ENCODE measurements at regions not wholly inside any gene's neighbourhood (a gene's known extent, or its start where the extent isn't known, plus 50 kb on each side); places are given as distances from the start of the nearest gene placed in this dataset.

DNA sequence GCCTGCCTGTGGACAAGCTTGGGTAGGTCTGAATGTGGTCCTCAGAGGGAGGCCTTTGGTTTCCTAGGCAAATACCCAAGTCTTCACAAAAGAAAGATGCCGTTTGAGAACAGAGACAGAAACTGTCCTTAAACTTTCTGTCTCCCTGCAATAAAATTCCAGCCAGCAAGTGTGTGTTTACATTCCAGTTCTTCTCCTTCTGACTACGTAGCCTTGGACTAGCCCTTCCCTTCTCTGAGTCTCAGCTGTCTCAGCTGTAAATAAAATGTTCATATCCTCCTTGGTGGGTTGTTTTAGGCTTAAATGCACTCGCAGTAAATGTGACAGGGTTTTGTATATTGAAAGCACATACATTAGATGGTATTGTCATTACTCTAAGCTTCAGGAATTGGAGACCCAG is 561.2 kb upstream of the MKI67 start:
- WGBS (ENCODE audit: low lambda C conversion rate, missing lambda C conversion rate) = 29% methylated on average over 3 of the region's 3 CpGs
- no peaks in the 10 kb centered on the region for H3K9me2 ChIP-seq (replicated peaks; ENCODE audit: insufficient read depth)
- peaks cover 10% of the 10 kb centered on the region for H3K27me3 ChIP-seq
- H3K4me2 ChIP-seq = no peak overlapping the region
- H3K27ac ChIP-seq = no peak overlapping the region
- H3K4me1 ChIP-seq (ENCODE audit: insufficient read depth) = peaks cover 7% of the 10 kb centered on the region
- no peaks in the 10 kb centered on the region for H3K36me3 ChIP-seq (replicated peaks; ENCODE audit: insufficient read depth, low read depth)
- no peak overlapping the region for H2AFZ ChIP-seq
- no peaks in the 10 kb centered on the region for H3K9me3 ChIP-seq (ENCODE audit: low read depth)
- DNase-seq (ENCODE audit: low spot score) = peak; percentile 26
- no peak overlapping the region for H3K4me3 ChIP-seq
- H3K79me2 ChIP-seq = no peaks in the 10 kb centered on the region
- TF ChIP-seq EZH2 (IDR thresholded peaks at IDR 0.05; ENCODE audit: borderline replicate concordance) (no peak), EZH2phosphoT487 (IDR thresholded peaks at IDR 0.05; ENCODE audit: low read depth, severe bottlenecking, unreplicated experiment) (no peak)
- TF ChIP-seq, protein P1, sequence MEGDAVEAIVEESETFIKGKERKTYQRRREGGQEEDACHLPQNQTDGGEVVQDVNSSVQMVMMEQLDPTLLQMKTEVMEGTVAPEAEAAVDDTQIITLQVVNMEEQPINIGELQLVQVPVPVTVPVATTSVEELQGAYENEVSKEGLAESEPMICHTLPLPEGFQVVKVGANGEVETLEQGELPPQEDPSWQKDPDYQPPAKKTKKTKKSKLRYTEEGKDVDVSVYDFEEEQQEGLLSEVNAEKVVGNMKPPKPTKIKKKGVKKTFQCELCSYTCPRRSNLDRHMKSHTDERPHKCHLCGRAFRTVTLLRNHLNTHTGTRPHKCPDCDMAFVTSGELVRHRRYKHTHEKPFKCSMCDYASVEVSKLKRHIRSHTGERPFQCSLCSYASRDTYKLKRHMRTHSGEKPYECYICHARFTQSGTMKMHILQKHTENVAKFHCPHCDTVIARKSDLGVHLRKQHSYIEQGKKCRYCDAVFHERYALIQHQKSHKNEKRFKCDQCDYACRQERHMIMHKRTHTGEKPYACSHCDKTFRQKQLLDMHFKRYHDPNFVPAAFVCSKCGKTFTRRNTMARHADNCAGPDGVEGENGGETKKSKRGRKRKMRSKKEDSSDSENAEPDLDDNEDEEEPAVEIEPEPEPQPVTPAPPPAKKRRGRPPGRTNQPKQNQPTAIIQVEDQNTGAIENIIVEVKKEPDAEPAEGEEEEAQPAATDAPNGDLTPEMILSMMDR (IDR thresholded peaks at IDR 0.05; ENCODE audit: poor library complexity) = no peak
- H4K20me1 ChIP-seq (ENCODE audit: insufficient read depth, poor library complexity, severe bottlenecking) = no peaks in the 10 kb centered on the region

GRCh38 chr10:128687927-128688549 is 561.8 kb upstream of the MKI67 start:
- no peak for DNase-seq (ENCODE audit: low spot score)
- 92% methylated on average over 14 of the region's 14 CpGs for WGBS (ENCODE audit: low lambda C conversion rate, missing lambda C conversion rate)
- Histone ChIP-seq H3K9me3 (ENCODE audit: low read depth) (no peaks in the 10 kb centered on the region), H3K79me2 (no peaks in the 10 kb centered on the region), H3K9me2 (replicated peaks; ENCODE audit: insufficient read depth) (no peaks in the 10 kb centered on the region), H3K4me1 (ENCODE audit: insufficient read depth) (peaks cover 7% of the 10 kb centered on the region), H3K4me3 (no peak overlapping the region), H4K20me1 (ENCODE audit: insufficient read depth, poor library complexity, severe bottlenecking) (no peaks in the 10 kb centered on the region), H3K27me3 (peaks cover 10% of the 10 kb centered on the region), H3K4me2 (no peak overlapping the region), H3K36me3 (replicated peaks; ENCODE audit: insufficient read depth, low read depth) (no peaks in the 10 kb centered on the region), H2AFZ (no peak overlapping the region), H3K27ac (no peak overlapping the region)
- no peak for TF ChIP-seq EZH2phosphoT487 (IDR thresholded peaks at IDR 0.05; ENCODE audit: low read depth, severe bottlenecking, unreplicated experiment)
- TF ChIP-seq, protein P1 (IDR thresholded peaks at IDR 0.05; ENCODE audit: poor library complexity) = no peak
- no peak for TF ChIP-seq EZH2 (IDR thresholded peaks at IDR 0.05; ENCODE audit: borderline replicate concordance)

DNA sequence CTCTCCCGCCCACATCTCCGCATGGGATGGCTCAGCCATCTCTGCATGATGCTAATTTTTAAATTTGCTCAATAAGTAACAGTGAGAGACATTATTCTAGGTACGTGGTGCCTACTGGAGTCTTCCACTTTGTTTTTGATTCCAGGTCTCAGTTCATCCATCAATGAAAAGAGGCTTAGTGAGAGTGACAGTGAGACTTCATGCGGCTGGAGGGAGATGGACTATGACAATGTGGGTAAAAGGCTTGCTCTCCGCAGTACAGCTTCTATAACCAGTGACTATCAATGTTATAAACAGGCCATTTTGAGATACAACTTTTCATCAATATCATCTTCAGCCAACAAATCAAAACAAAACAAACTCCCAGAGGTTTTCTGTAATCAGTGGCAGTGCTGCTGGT is 563.4 kb upstream of the MKI67 start:
- Histone ChIP-seq H3K36me3 (replicated peaks; ENCODE audit: insufficient read depth, low read depth) (no peaks in the 10 kb centered on the region), H3K27me3 (peaks cover 10% of the 10 kb centered on the region), H4K20me1 (ENCODE audit: insufficient read depth, poor library complexity, severe bottlenecking) (no peaks in the 10 kb centered on the region), H3K27ac (no peak overlapping the region), H3K9me2 (replicated peaks; ENCODE audit: insufficient read depth) (no peaks in the 10 kb centered on the region), H3K4me3 (no peak overlapping the region), H3K4me1 (ENCODE audit: insufficient read depth) (peaks cover 7% of the 10 kb centered on the region), H3K79me2 (no peaks in the 10 kb centered on the region), H3K4me2 (no peak overlapping the region), H2AFZ (no peak overlapping the region), H3K9me3 (ENCODE audit: low read depth) (no peaks in the 10 kb centered on the region)
- TF ChIP-seq EZH2phosphoT487 (IDR thresholded peaks at IDR 0.05; ENCODE audit: low read depth, severe bottlenecking, unreplicated experiment) (no peak), EZH2 (IDR thresholded peaks at IDR 0.05; ENCODE audit: borderline replicate concordance) (no peak)
- TF ChIP-seq, protein P1 (IDR thresholded peaks at IDR 0.05; ENCODE audit: poor library complexity) = no peak
- DNase-seq (ENCODE audit: low spot score) = no peak
- WGBS (ENCODE audit: low lambda C conversion rate, missing lambda C conversion rate) = 88% methylated on average over 5 of the region's 5 CpGs
